ENCODE measurements at regions not wholly inside any gene's neighbourhood (a gene's known extent, or its start where the extent isn't known, plus 50 kb on each side); places are given as distances from the start of the nearest gene placed in this dataset.

- Mint-ChIP-seq H3K4me1 (peaks cover 11% of the 10 kb centered on the region), H3K36me3 (ENCODE audit: low read depth) (no peaks in the 10 kb centered on the region), H3K27me3 (ENCODE audit: low read depth, poor library complexity) (peaks cover 6% of the 10 kb centered on the region), H3K4me3 (no peak overlapping the region), H3K27ac (no peak overlapping the region), H3K9me3 (no peaks in the 10 kb centered on the region)
- DNase-seq = no peak
- no peak for TF ChIP-seq CTCF (IDR thresholded peaks at IDR 0.05)
These were observed 229.8 kb downstream of the NFKBIZ start for GRCh38 chr3:102078854-102079808.

- Mint-ChIP-seq H3K4me3 (no peak overlapping the region), H3K4me1 (peaks cover 5% of the 10 kb centered on the region), H3K27ac (no peak overlapping the region), H3K9me3 (no peaks in the 10 kb centered on the region), H3K36me3 (ENCODE audit: low read depth) (no peaks in the 10 kb centered on the region), H3K27me3 (ENCODE audit: low read depth, poor library complexity) (peaks cover 6% of the 10 kb centered on the region)
- DNase-seq = no peak
- TF ChIP-seq CTCF (IDR thresholded peaks at IDR 0.05) = no peak
These were observed 230.5 kb downstream of the NFKBIZ start for GRCh38 chr3:102079809-102080197.

GRCh38 chr3:102081572-102082289, 232.4 kb downstream of the NFKBIZ start:
- Mint-ChIP-seq H3K4me3 (no peak overlapping the region), H3K9me3 (no peaks in the 10 kb centered on the region), H3K27me3 (ENCODE audit: low read depth, poor library complexity) (peaks cover 6% of the 10 kb centered on the region), H3K27ac (no peak overlapping the region), H3K36me3 (ENCODE audit: low read depth) (no peaks in the 10 kb centered on the region), H3K4me1 (no peaks in the 10 kb centered on the region)
- no peak for TF ChIP-seq CTCF (IDR thresholded peaks at IDR 0.05)
- DNase-seq = no peak

- no peak for DNase-seq
- Mint-ChIP-seq H3K4me1 (peaks cover 6% of the 10 kb centered on the region), H3K27ac (no peak overlapping the region), H3K4me3 (no peak overlapping the region), H3K27me3 (ENCODE audit: low read depth, poor library complexity) (peaks cover 6% of the 10 kb centered on the region), H3K9me3 (no peaks in the 10 kb centered on the region), H3K36me3 (ENCODE audit: low read depth) (no peaks in the 10 kb centered on the region)
- TF ChIP-seq CTCF (IDR thresholded peaks at IDR 0.05) = no peak
These were observed 234.2 kb downstream of the NFKBIZ start for GRCh38 chr3:102083473-102083872.

- no peak for TF ChIP-seq CTCF (IDR thresholded peaks at IDR 0.05)
- H3K27me3 Mint-ChIP-seq (ENCODE audit: low read depth, poor library complexity) = peaks cover 6% of the 10 kb centered on the region
- peaks cover 12% of the 10 kb centered on the region for H3K4me1 Mint-ChIP-seq
- H3K9me3 Mint-ChIP-seq = no peaks in the 10 kb centered on the region
- no peak overlapping the region for H3K27ac Mint-ChIP-seq
- no peak for DNase-seq
- no peaks in the 10 kb centered on the region for H3K36me3 Mint-ChIP-seq (ENCODE audit: low read depth)
- no peak overlapping the region for H3K4me3 Mint-ChIP-seq
These were observed 234.7 kb downstream of the NFKBIZ start for GRCh38 chr3:102084006-102084405.
